Ovary (tissue), 3 donors: ENCODE measurements at regions not wholly inside any gene's neighbourhood (a gene's known extent, or its start where the extent isn't known, plus 50 kb on each side); places are given as distances from the start of the nearest gene placed in this dataset.

ENCODE experiments used
- POLR2A ChIP-seq: fragments of 450-650 bp; IDR thresholded peaks from one replicate; pipeline ENCODE4 v1.6.1; 2017; ENCODE audit warnings: antibody characterized with exemption, mild to moderate bottlenecking, moderate library complexity
- TF ChIP-seq, protein P1 (sequence below), 3 donors: fragments of 450-650 bp in 2 of 3; fragments of 200-600 bp in 1 of 3; IDR thresholded peaks; one replicate each; pipeline versions ENCODE4 v1.5.1 to v1.8.0; 2016 to 2022; ENCODE audit warnings: antibody characterized with exemption in 3 of 3, mild to moderate bottlenecking in 1 of 3
- donor health status: DM: no; HTN: no; CAD: no.

DNA sequence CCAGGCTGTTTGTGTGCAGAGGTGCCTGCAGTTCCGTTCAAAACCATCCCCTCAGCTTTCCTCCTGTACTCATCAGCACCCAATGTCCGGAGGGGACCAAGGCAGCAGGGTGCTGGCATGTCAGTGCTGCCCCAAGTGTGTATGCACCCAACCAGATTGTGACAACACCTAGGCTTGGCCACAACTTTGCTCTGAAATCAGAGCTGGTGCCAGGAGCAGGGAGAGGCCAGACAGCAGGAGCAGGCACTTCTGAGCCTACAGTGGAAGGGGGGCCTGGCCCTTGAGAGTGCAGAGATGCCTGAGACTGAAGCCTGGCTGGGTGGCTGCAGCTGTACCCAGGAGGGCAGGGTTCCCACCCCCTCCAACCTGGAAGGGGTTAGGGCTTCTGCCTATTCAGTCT lies 56.5 kb upstream of the RASGEF1B start:
- no peak for TF ChIP-seq POLR2A
- TF ChIP-seq, protein P1, sequence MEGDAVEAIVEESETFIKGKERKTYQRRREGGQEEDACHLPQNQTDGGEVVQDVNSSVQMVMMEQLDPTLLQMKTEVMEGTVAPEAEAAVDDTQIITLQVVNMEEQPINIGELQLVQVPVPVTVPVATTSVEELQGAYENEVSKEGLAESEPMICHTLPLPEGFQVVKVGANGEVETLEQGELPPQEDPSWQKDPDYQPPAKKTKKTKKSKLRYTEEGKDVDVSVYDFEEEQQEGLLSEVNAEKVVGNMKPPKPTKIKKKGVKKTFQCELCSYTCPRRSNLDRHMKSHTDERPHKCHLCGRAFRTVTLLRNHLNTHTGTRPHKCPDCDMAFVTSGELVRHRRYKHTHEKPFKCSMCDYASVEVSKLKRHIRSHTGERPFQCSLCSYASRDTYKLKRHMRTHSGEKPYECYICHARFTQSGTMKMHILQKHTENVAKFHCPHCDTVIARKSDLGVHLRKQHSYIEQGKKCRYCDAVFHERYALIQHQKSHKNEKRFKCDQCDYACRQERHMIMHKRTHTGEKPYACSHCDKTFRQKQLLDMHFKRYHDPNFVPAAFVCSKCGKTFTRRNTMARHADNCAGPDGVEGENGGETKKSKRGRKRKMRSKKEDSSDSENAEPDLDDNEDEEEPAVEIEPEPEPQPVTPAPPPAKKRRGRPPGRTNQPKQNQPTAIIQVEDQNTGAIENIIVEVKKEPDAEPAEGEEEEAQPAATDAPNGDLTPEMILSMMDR (IDR thresholded peaks at IDR 0.05) = no peak
